Testis (tissue), 2 donors: ENCODE measurements at regions not wholly inside any gene's neighbourhood (a gene's known extent, or its start where the extent isn't known, plus 50 kb on each side); places are given as distances from the start of the nearest gene placed in this dataset.

Experiments used
- CTCF ChIP-seq, 3 experiments: fragments of 450-650 bp in 2 of 3; fragments of 200-600 bp in 1 of 3; sonication (generic) in 1 of 3; IDR thresholded peaks; one replicate each; pipeline ENCODE4 v1.5.1; 2016 to 2019; ENCODE audit warnings: antibody characterized with exemption in 3 of 3, mild to moderate bottlenecking in 2 of 3, moderate library complexity in 1 of 3
- POLR2A ChIP-seq: fragments of 450-650 bp; IDR thresholded peaks from one replicate; pipeline ENCODE4 v1.6.1; 2017; ENCODE audit warnings: antibody characterized with exemption, mild to moderate bottlenecking, moderate library complexity

DNA sequence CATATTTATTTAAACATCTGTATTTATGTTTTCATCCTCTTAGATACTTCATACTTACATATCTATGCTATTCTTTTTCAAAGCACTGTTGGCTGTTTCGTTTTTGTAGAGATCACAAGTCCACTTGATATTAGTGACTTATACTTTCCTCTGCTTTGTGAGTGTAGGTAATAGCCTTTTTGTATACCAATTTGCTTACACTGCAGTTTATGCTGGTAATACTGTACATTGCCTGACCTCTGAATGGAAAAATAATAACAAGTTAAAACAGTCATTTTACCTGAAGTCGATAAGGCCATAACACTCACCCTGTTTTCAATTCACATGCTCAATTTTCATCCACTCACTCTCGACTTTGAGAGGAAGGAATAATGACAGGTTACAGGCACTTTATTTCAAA is 89.9 kb upstream of the NANOGP8 start:
- TF ChIP-seq CTCF (IDR thresholded peaks at IDR 0.05) (no peak), POLR2A (no peak)
